Effector memory CD8-positive, alpha-beta T cell (primary cell): ENCODE measurements at regions not wholly inside any gene's neighbourhood (a gene's known extent, or its start where the extent isn't known, plus 50 kb on each side); places are given as distances from the start of the nearest gene placed in this dataset.
"Not testable (repeated sequence)": the region's sequence is repeated elsewhere in the genome, so short reads cannot be mapped to it uniquely, and the experiment has no call there.

Experiments used
- ATAC-seq: fragments of 150-1000 bp; cut with Tn5 transposase; replicated peaks from 2 replicates; pipeline ENCODE4 v1.10.0; 2021; ENCODE audit warnings: mild to moderate bottlenecking, moderate library complexity
- DNase-seq, 3 experiments: peaks; one replicate each; pipeline ENCODE4 v3.0.0; 2021
- H3K27ac Mint-ChIP-seq, 2 donors: one replicate each; pipeline ENCODE4 v1.8.0; 2022; ENCODE audit warnings: mild to moderate bottlenecking in 2 of 2, mixed read lengths in 2 of 2, moderate library complexity in 2 of 2
- H3K27me3 Mint-ChIP-seq, 2 donors: one replicate each; pipeline ENCODE4 v1.8.0; 2022; ENCODE audit warnings: mixed read lengths in 2 of 2
- H3K36me3 Mint-ChIP-seq: one replicate; pipeline ENCODE4 v1.8.0; 2022; ENCODE audit warnings: mild to moderate bottlenecking, moderate library complexity, mixed read lengths; ENCODE audit not compliant: insufficient read depth
- H3K4me1 Mint-ChIP-seq, 2 donors: one replicate each; pipeline ENCODE4 v1.8.0; 2022; ENCODE audit warnings: low read depth in 2 of 2, mixed read lengths in 2 of 2
- H3K4me3 Mint-ChIP-seq, 2 donors: one replicate each; pipeline ENCODE4 v1.8.0; 2022; ENCODE audit warnings: mild to moderate bottlenecking in 2 of 2, mixed read lengths in 2 of 2, moderate library complexity in 2 of 2
- H3K9me3 Mint-ChIP-seq, 2 donors: one replicate each; pipeline ENCODE4 v1.8.0; 2022; ENCODE audit warnings: mixed read lengths in 2 of 2

GRCh38 chr16:50497592-50497991, 50.6 kb upstream of the NKD1 start:
- DNase-seq (no peak), ATAC-seq (no peak)
- H3K4me3 Mint-ChIP-seq, result no peak overlapping the region
- H3K36me3 Mint-ChIP-seq, result no peaks in the 10 kb centered on the region
- no peaks in the 10 kb centered on the region for H3K4me1 Mint-ChIP-seq
- H3K9me3 Mint-ChIP-seq, result no peaks in the 10 kb centered on the region
- H3K27ac Mint-ChIP-seq, result no peak overlapping the region
- H3K27me3 Mint-ChIP-seq, result peaks cover 1 to 15% of the 10 kb centered on the region in 2 donors

- Mint-ChIP-seq H3K4me3 (no peak overlapping the region), H3K9me3 (no peaks in the 10 kb centered on the region), H3K27me3 (peaks cover 0 to 9% of the 10 kb centered on the region in 2 donors), H3K36me3 (no peaks in the 10 kb centered on the region), H3K27ac (no peak overlapping the region), H3K4me1 (no peaks in the 10 kb centered on the region)
- ATAC-seq, result no peak
- no peak for DNase-seq
Observed at GRCh38 chr16:50496990-50497389, 51.2 kb upstream of the NKD1 start.

GRCh38 chr16:50495673-50496072, 52.5 kb upstream of the NKD1 start:
- DNase-seq (no peak), ATAC-seq (no peak)
- Mint-ChIP-seq H3K27me3 (peaks cover 0 to 7% of the 10 kb centered on the region in 2 donors), H3K36me3 (no peaks in the 10 kb centered on the region), H3K4me1 (no peaks in the 10 kb centered on the region), H3K27ac (no peak overlapping the region), H3K4me3 (no peak overlapping the region), H3K9me3 (no peaks in the 10 kb centered on the region)

- ATAC-seq, result no peak
- Mint-ChIP-seq H3K4me1 (no peaks in the 10 kb centered on the region), H3K36me3 (no peaks in the 10 kb centered on the region), H3K9me3 (no peaks in the 10 kb centered on the region), H3K4me3 (no peak overlapping the region), H3K27ac (no peak overlapping the region), H3K27me3 (peaks cover 5 to 10% of the 10 kb centered on the region in 2 donors)
- no peak for DNase-seq
Observed at GRCh38 chr16:50494501-50495491, 53.4 kb upstream of the NKD1 start.

GRCh38 chr16:50491516-50491915, 56.7 kb upstream of the NKD1 start:
- Mint-ChIP-seq H3K9me3 (no peaks in the 10 kb centered on the region), H3K27me3 (peaks cover 19 to 24% of the 10 kb centered on the region in 2 donors), H3K36me3 (no peaks in the 10 kb centered on the region), H3K4me1 (no peaks in the 10 kb centered on the region), H3K27ac (no peak overlapping the region), H3K4me3 (no peak overlapping the region)
- DNase-seq (no peak), ATAC-seq (no peak)

GRCh38 chr16:50490828-50491227, 57.4 kb upstream of the NKD1 start:
- ATAC-seq (no peak), DNase-seq (no peak)
- H3K4me3 Mint-ChIP-seq, result no peak overlapping the region
- H3K27me3 Mint-ChIP-seq, result peaks cover 20 to 24% of the 10 kb centered on the region in 2 donors
- no peak overlapping the region for H3K27ac Mint-ChIP-seq
- H3K9me3 Mint-ChIP-seq, result no peaks in the 10 kb centered on the region
- no peaks in the 10 kb centered on the region for H3K36me3 Mint-ChIP-seq
- H3K4me1 Mint-ChIP-seq, result no peaks in the 10 kb centered on the region

- ATAC-seq, result no peak
- Mint-ChIP-seq H3K27me3 (peaks cover 31 to 37% of the 10 kb centered on the region in 2 donors), H3K4me1 (no peaks in the 10 kb centered on the region), H3K9me3 (no peaks in the 10 kb centered on the region), H3K36me3 (no peaks in the 10 kb centered on the region), H3K4me3 (no peak overlapping the region), H3K27ac (no peak overlapping the region)
- no peak for DNase-seq
Observed at GRCh38 chr16:50489182-50489581, 59.0 kb upstream of the NKD1 start.

GRCh38 chr16:50487528-50487927, 60.7 kb upstream of the NKD1 start:
- no peak for ATAC-seq
- Mint-ChIP-seq H3K27me3 (peaks cover 38 to 41% of the 10 kb centered on the region in 2 donors), H3K36me3 (no peaks in the 10 kb centered on the region), H3K4me1 (no peaks in the 10 kb centered on the region), H3K9me3 (no peaks in the 10 kb centered on the region), H3K27ac (no peak overlapping the region), H3K4me3 (no peak overlapping the region)
- no peak for DNase-seq

- not testable (repeated sequence) for ATAC-seq, H3K4me3 Mint-ChIP-seq, H3K36me3 Mint-ChIP-seq, H3K4me1 Mint-ChIP-seq, H3K9me3 Mint-ChIP-seq, DNase-seq, H3K27ac Mint-ChIP-seq
- peaks cover 47 to 49% of the 10 kb centered on the region in 2 donors for H3K27me3 Mint-ChIP-seq
Observed at GRCh38 chr16:50486162-50486561, 62.0 kb upstream of the NKD1 start.

GRCh38 chr16:50485232-50485631, 63.0 kb upstream of the NKD1 start:
- H3K27me3 Mint-ChIP-seq, result peaks cover 49 to 52% of the 10 kb centered on the region in 2 donors
- H3K4me3 Mint-ChIP-seq, result no peak overlapping the region
- H3K9me3 Mint-ChIP-seq, result no peaks in the 10 kb centered on the region
- no peak overlapping the region for H3K27ac Mint-ChIP-seq
- ATAC-seq (no peak), DNase-seq (no peak)
- H3K4me1 Mint-ChIP-seq, result no peaks in the 10 kb centered on the region
- H3K36me3 Mint-ChIP-seq, result no peaks in the 10 kb centered on the region

GRCh38 chr16:50482271-50482670, 65.9 kb upstream of the NKD1 start:
- no peaks in the 10 kb centered on the region for H3K9me3 Mint-ChIP-seq

GRCh38 chr16:50480206-50480605, 68.0 kb upstream of the NKD1 start:
- Mint-ChIP-seq H3K27ac (no peak overlapping the region), H3K4me3 (no peak overlapping the region), H3K27me3 (peaks cover 54 to 75% of the 10 kb centered on the region in 2 donors), H3K4me1 (peaks cover 0 to 1% of the 10 kb centered on the region in 2 donors), H3K9me3 (no peaks in the 10 kb centered on the region), H3K36me3 (no peaks in the 10 kb centered on the region)
- DNase-seq (no peak), ATAC-seq (no peak)

More at GRCh38 chr16:50482271-50482670, 65.9 kb upstream of the NKD1 start:
- Mint-ChIP-seq H3K27me3 (peaks cover 60 to 63% of the 10 kb centered on the region in 2 donors), H3K27ac (no peak overlapping the region), H3K4me1 (peaks cover 0 to 1% of the 10 kb centered on the region in 2 donors), H3K36me3 (no peaks in the 10 kb centered on the region), H3K4me3 (no peak overlapping the region)
- DNase-seq (no peak), ATAC-seq (no peak)

- Mint-ChIP-seq H3K9me3 (no peaks in the 10 kb centered on the region), H3K36me3 (no peaks in the 10 kb centered on the region), H3K27ac (no peak overlapping the region), H3K27me3 (peaks cover 50 to 75% of the 10 kb centered on the region in 2 donors), H3K4me3 (no peak overlapping the region), H3K4me1 (peaks cover 0 to 1% of the 10 kb centered on the region in 2 donors)
- no peak for ATAC-seq
- no peak for DNase-seq
Observed at GRCh38 chr16:50479771-50480170, 68.4 kb upstream of the NKD1 start.

- ATAC-seq, result no peak
Observed at GRCh38 chr16:50478773-50479149, 69.4 kb upstream of the NKD1 start.

More at GRCh38 chr16:50478773-50479149, 69.4 kb upstream of the NKD1 start:
- no peaks in the 10 kb centered on the region for H3K36me3 Mint-ChIP-seq
- H3K27me3 Mint-ChIP-seq, result peaks cover 41 to 65% of the 10 kb centered on the region in 2 donors
- H3K9me3 Mint-ChIP-seq, result no peaks in the 10 kb centered on the region
- H3K27ac Mint-ChIP-seq, result no peak overlapping the region
- no peak for DNase-seq
- H3K4me1 Mint-ChIP-seq, result peaks cover 0 to 1% of the 10 kb centered on the region in 2 donors
- no peak overlapping the region for H3K4me3 Mint-ChIP-seq
